ENCODE measurements at regions not wholly inside any gene's neighbourhood (a gene's known extent, or its start where the extent isn't known, plus 50 kb on each side); places are given as distances from the start of the nearest gene placed in this dataset.

GRCh38 chr14:43692706-43693105 is 814.4 kb downstream of the FSCB start:
- no peak for TF ChIP-seq POLR2A (IDR thresholded peaks at IDR 0.05; ENCODE audit: low read depth, low read length)
- no peak for TF ChIP-seq CTCF (conservative IDR thresholded peaks at IDR 0.05; ENCODE audit: low read depth, low read length)
- no peak for TF ChIP-seq MXI1 (IDR thresholded peaks at IDR 0.05; ENCODE audit: borderline replicate concordance, low read depth, low read length)
- no peak for TF ChIP-seq USF2 (IDR thresholded peaks at IDR 0.05; ENCODE audit: low read depth, low read length)
